ENCODE measurements at regions not wholly inside any gene's neighbourhood (a gene's known extent, or its start where the extent isn't known, plus 50 kb on each side); places are given as distances from the start of the nearest gene placed in this dataset.

- no peak for DNase-seq
Observed at GRCh38 chr16:87219287-87219909, 97.8 kb downstream of the C16orf95 start.

GRCh38 chr16:87221633-87222032 lies 95.6 kb downstream of the C16orf95 start:
- no peak for DNase-seq

DNA sequence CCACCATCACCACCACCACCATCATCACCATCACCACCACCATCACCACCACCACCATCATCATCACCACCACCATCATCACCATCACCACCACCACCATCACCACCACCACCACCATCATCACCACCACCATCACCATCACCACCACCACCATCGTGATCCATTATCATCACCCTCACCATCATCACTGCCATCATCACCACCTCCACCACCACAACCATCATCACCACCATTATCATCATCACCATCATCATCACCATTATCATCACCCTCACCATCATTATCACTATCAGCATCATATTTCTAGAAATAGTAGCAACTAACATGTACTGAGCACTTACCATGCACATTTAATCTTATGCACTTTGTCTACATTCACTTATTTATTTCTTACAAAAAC lies 94.9 kb downstream of the C16orf95 start:
- DNase-seq: no peak

- no peak for DNase-seq
Observed at GRCh38 chr16:87223656-87224248, 93.4 kb downstream of the C16orf95 start.

DNA sequence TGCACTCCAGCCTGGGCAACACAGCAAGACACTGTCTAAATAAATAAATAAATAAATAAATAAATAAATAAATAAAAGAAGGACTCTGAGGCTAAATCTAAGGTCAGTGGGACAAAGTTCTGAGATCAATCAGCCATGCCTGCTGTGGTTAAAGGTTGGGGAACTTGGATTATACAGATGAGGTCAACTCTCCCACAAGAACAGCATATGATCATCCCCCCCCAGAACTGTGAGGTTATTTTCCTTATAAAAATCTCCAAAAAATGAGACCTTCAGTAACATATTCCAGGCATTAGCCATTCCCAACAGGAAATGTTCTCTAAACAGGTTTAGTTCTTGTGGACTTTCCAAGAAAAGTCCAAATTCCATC lies 90.3 kb downstream of the C16orf95 start:
- no peak for DNase-seq

DNA sequence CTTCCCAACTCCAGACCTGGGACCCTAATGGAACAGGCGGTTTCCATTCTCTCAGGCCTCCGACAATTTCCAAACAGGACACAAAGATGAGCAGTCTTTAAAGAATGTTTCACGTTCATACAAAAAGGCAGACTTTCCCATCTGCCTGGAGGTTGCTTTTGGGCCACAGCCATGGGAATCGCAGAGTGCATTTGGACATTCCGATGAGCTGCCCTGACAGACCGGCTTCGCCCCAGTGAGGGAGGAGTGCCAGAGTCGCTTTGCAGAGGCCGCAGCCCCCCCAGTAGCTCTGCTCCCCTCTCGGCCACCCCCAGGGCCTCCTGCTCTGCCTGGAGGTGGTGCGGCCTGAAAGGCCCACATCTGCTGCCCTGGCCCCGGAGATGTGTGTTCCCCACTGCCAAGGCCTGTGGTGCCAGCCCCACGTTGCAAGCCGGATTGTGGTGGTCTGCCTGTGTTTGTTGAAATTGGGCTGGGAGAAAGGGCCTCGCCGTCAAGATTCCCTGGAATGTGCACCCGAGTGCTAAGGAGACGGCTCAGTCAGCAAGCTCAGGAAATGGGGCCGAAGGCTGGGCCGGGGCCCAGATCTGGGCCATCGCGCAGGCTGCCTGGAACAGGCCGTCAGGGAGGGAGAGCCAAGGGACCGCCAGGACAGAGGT lies 89.8 kb downstream of the C16orf95 start:
- DNase-seq: no peak

DNA sequence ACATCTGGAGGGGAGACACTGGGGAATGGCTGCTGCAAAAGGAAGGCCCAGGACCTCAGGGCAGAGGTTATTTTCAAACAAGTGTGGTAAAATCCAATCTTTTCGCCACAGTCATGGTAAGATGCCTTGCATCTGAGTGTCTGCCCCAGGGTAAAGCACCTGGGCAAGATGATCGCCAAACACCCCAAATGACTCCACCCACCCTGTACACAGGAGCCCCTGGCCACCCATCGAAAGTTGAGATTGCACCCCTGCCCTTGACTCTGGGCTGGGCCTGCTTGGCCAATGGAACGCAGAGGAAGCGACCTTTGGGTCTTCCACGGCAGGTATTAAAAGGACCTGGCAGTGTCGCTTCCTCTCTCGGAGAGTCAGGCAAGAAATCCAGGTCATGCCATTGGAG lies 88.8 kb downstream of the C16orf95 start:
- no peak for DNase-seq

- DNase-seq: no peak
Observed at GRCh38 chr16:87229230-87230188, 87.7 kb downstream of the C16orf95 start.

- DNase-seq: no peak
Observed at GRCh38 chr16:87230571-87230970, 86.6 kb downstream of the C16orf95 start.

GRCh38 chr16:87231295-87231694 lies 85.9 kb downstream of the C16orf95 start:
- DNase-seq: no peak

- no peak for DNase-seq
Observed at GRCh38 chr16:87231911-87232310, 85.3 kb downstream of the C16orf95 start.

DNA sequence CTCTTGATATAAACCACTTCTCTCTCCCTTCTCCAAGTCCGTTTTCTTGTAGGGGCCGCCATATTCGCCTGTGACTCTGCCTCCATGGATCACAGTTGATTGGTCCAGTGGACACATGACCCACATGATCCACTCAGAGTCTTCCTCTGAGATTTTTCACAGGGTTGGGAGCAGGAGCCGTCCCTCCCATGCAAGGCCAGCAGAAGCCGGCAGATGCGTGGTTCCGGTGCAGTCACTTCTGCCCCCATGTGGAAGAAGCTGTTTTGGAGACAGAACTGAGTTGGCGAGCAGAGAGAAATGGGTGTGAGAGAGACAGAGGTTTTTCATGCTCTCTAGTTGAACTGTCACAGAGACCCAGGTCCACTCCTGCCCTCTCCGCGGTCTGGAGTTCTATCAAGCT lies 83.3 kb downstream of the C16orf95 start:
- DNase-seq: no peak

DNA sequence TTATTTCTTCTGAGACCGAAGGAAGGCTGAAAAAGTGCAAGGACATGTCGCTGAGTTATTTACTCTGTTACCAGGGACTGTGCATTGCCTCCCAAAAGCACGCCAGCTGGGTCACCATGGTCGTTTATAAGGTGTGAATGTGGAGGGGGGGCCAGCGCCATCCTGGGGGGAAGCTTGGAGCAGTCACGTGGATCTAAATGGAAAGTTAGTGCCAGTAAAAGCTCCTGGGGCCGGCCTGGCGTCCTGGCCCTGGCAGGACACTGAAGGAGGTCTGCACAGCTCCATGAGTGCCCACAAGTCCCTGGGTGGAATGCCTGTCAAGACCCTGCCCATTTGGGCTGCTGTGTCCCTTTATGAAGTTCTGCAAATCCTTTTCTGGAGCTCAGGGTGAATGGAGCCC lies 82.6 kb downstream of the C16orf95 start:
- DNase-seq: no peak

DNA sequence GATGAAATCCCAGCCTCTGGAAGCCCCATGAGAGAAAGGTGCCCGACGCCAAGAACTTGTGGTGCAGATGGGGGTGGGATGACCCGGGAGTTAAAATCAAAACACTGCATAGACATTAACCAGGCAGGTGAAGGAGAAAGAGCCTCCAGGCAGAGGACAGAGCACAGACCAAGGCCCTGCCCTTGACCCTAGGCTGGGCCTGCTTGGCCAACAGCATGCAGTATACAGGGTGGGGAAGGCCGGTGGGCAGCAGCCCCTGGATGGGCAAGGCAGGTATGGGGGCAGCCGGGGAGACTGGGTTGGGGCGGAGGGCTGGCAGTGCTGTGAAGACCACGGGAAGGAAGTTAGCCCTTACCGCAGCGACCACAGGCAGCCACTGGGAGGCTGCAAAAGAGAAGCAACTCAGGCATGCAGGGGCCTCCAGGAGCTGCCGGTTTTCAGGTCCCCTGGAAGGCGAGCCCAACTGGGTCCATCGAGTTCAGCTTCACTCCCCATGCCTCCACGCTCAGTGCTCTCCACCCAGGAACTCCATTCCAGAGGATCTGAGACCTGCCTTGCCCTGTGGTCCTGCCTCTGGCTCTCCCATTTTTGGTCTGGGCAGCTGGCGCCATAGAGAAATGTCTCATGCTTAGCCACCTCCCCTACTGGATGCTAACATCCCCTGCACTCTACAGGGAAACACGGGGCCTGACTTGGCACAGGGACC lies 81.2 kb downstream of the C16orf95 start:
- DNase-seq: no peak

- no peak for DNase-seq
Observed at GRCh38 chr16:87236516-87237115, 80.6 kb downstream of the C16orf95 start.

GRCh38 chr16:87238361-87238715 lies 78.9 kb downstream of the C16orf95 start:
- DNase-seq: no peak

- no peak for DNase-seq
Observed at GRCh38 chr16:87239545-87239944, 77.6 kb downstream of the C16orf95 start.

DNA sequence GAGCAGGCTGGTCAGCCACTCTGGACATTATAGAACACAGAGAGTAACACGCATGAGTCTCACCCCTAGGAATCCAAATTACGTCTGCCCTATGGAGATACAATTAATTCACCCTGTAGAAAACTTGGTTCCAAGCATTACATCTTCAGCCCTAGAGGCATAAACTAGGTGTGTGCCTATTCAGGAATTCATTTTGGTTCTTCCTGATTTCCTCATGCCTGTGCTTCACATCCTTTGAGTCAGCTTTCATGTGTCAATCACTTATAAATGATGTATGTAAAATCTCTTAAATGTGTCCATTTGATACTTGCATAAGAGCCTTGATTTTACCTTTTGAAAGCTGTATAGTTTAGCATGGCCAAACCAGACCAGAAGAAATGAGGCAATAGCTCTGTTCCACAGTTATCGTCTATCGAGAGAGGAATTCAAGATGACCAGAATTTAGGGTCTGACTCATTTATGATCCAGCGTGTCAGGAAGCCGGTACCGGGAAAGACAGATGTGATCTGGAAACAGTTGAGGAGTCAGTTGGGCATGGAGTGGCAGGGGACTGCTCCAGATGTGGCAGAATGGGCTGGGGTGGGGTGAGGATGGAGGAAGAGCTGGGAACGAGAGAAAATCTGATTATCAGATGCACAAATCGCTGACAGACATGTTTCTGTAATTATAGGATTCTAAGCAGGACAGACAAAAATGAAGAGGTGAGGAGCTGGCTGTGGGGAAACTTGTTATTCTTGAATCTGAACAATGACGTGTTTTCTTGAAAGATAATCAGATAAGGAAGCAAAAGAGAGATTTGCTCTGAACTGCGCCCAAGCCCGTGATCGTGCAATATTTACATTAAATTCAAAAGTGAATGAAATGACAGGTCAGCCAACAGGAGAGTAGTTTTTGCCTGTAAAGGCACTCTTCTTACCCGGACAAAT lies 76.7 kb downstream of the C16orf95 start:
- DNase-seq: no peak

- no peak for DNase-seq
Observed at GRCh38 chr16:87241137-87241771, 75.9 kb downstream of the C16orf95 start.

GRCh38 chr16:87243478-87243877 lies 73.7 kb downstream of the C16orf95 start:
- no peak for DNase-seq
